HG03565 (cell line): ENCODE measurements at regions not wholly inside any gene's neighbourhood (a gene's known extent, or its start where the extent isn't known, plus 50 kb on each side); places are given as distances from the start of the nearest gene placed in this dataset.

ENCODE experiments used
- ATAC-seq: cut with Tn5 transposase; IDR thresholded peaks from one replicate; pipeline ENCODE4 v1.9.1; 2021; ENCODE audit warnings: mild to moderate bottlenecking, moderate library complexity; ENCODE audit not compliant: unreplicated experiment

DNA sequence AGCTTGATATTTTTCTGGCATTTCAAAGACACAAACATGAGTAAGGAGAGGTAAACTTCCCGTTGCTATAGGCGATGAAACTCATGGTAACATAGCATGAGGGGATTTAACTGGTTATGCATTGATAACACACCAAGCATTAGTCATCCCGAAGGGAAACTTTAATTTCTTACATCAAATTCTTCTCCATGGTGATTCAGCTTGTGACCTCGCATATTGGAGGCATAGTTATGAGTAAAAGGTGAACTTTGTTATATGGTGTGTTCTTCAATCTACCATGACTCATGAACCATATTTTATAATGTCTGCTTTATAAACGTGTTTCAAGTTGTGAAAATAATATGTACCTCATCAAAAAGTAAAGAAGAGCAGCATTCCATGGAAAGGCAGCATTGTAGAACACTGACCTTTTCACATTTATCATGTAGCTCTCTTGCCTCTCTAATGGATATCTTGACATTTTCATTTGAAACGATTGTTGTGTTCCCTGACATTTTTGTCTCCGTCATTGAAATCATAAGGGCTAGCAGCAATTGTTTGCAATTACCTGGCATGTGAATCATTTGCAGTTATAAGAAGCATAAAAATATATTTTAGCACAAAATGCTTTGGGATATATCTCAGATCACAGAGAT is 491.8 kb downstream of the ANXA1 start:
- ATAC-seq: no peak

- ATAC-seq: no peak
Observed at GRCh38 chr9:73647560-73647959, 495.9 kb downstream of the ANXA1 start.

DNA sequence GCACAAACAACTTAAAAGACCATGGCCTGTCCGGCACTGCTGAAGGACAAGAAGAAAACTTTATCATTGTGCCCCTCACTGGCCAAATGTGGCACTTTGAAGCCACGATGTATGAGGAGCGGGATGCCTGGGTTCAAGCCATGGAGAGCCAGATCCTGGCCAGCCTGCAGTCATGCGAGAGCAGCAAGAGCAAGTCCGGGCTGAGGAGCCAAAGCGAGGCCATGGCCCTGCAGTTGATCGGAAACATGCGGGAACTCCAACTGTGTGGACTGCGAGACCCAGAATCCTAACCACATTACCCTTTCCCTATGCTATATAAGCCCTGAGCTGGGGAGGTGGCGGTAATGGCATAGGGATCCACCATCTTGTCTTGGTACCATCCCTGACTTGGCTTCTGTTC is 497.9 kb downstream of the ANXA1 start:
- ATAC-seq: no peak

GRCh38 chr9:73655363-73655762 is 503.7 kb downstream of the ANXA1 start:
- no peak for ATAC-seq

- ATAC-seq: no peak
Observed at GRCh38 chr9:73655831-73656230, 504.2 kb downstream of the ANXA1 start.

GRCh38 chr9:73665253-73665652 is 513.6 kb downstream of the ANXA1 start:
- ATAC-seq: no peak

DNA sequence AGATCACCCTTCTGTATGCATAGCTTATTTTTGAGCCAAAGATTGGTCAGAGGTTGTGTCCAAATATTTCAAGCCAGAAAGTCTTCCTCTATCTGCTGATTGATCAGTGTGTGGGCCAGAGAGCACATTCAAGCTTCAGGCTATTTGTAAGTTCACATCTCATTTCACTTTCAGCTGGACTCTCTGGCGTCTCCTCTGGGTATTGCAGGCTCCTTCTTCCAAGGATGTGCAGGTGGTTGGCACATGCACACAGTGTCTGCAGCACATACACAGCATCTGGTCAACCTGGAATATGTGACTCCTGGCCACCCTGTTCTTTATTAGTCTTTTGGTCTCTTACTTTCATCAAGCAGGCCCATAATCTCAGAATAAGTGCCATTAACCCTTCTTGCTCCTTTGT is 516.1 kb downstream of the ANXA1 start:
- ATAC-seq: no peak

GRCh38 chr9:73680831-73681230 is 529.2 kb downstream of the ANXA1 start:
- no peak for ATAC-seq

DNA sequence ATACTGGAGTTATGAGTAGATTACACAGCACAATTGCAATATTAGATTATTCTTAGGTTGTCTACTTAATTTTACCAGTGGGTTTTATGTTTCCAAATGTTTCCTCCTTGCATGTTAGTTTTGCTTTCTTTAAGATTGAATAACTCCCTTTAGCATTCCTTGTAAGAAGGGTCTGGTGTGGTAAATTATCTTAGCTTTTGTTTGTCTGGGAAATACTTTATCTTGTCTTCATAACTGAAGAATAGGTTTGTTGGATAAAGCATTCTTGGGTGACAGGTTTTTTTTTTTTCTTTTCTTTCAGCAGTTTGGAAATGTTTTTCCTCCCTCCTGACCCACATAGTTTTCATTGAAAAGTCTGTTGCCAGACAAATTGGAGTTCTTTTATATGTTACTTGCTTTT is 531.1 kb downstream of the ANXA1 start:
- no peak for ATAC-seq

DNA sequence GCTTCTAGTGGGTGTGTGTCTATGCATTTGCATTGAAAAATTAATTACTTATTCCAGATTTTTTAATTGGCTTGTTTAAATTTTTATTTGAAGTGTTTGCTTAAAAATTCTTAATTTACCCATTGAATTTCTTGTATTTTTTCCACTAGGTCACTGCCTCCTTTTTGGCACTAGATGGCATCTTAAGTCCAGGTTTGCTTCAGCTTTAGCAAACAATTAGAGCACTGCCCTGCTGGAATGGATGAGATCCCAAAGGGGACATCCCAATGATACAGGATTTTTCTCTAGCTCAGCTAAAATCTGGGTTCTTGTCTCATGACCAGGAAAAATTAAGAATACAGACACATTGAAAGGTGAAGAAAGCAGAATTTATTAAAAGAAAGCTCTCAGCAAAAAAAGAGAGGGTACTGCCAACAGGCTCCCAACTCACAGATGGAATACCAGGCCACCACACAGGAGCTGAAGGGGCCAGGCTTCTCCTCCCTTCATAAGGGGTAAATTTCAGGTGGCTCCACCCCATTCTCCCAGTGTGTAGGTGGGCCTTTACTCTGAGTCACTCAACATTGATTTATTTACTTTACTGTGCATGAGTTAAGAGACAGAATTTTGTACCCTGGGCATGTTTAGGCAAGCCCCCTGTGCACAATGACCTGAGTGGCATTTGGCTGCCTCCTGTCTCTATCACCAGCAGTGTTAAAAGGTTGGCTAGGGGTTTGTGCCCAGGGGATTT is 532.4 kb downstream of the ANXA1 start:
- ATAC-seq: peak; percentile 55

DNA sequence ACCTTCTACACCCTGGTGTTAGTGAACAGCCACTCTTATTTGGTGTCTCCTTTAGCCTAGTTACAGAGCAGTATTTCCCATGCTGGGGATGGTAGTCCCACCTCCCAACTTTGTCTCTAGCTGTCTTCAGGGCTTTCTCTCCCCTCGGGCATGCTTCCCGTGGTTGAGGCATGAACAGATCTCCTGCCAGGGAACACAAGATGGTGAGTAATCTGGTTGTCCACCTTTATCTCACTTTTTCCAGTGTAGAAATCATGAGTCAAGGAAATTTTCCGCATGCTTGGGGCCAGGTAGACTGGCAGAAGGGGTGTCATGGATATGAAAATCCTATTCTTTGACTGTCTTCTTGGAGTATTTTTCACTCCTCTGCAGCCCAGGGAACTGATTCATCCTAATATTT is 532.9 kb downstream of the ANXA1 start:
- ATAC-seq: no peak

- no peak for ATAC-seq
Observed at GRCh38 chr9:73685786-73686185, 534.1 kb downstream of the ANXA1 start.

DNA sequence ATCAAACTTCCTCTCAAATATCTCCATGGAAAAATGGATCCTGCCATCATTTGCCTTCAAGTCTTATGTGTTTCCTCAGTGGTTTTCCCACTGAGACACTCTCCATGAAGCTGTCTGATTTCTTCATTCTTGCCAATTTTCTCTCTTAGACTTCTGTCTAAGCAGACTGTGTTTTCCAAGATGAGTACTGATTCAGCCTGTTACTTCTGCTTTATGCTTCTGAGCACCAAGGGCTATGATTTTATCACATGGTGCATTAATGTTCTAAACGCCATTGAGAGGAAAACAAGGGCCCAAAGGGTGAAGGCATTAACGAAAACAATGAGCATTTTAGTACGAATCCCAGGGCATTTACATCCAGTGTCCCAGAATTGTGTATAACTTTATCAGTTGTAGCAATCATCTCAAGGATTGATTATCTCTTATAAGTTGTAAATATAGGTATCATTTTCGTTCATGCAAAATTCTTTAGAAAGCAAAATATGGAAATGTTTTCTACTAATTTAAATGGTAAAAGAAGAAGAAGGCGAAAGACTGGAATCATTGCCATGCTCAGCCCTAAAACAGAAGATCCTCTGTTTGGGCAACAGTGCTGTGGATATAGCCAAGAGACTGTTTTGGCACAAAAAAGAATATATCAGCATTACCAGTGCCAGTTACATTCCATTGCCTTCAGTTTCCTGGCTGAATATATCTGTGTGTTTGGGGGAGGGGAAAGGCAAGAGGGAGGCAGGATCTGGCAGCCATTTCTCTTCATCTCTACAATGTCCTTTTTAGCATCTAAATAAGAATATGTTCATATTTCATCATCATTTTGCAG is 537.6 kb downstream of the ANXA1 start:
- ATAC-seq: no peak

DNA sequence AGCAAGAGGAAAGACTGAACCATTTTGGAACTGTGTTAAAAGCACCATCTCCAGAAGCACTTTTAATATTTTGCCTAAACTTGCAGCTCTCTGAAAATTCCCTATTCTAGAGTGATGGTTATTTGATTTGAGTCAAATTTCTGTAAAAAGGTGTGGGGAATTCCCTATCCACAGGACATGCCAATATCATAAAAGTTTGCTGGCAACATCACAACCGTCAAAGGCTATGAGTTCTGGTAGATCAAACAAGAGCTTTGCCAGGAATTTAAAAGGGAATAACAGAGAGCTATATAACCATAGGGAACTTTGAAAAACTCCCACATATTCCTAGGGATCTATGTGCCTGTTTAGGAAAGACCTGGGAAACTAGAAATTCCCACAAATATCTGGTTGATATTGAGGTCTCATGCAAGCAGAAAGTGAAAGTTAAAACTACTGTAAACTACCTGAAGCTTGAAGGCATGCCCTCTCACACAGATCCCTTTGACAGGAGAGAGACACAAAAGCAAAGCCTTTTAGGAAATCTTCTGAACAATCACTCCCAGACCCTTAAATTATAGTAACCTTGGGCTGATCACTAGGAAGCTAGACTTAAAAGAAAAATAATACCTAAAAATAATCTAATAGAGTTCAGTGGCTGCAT is 549.9 kb downstream of the ANXA1 start:
- ATAC-seq: no peak

DNA sequence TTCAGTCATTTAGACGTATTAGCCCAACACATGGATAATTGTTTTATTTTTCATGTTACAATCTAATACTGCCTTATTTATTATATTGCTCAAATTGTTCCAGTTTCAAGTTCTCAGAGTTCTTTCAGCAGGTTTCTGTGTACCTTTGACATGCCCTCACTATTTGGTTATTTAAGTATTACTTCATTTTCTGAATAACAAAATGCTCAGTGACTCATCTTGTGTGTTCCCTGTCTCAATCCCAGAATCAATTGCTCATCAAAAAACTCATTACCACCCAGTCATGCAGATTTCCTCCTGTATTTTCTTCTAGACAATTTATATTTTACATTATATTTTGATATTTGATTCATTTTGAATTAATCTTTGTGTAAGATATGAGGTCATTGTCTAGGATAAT is 562.6 kb downstream of the ANXA1 start:
- ATAC-seq: no peak

- no peak for ATAC-seq
Observed at GRCh38 chr9:73715591-73715990, 563.9 kb downstream of the ANXA1 start.

DNA sequence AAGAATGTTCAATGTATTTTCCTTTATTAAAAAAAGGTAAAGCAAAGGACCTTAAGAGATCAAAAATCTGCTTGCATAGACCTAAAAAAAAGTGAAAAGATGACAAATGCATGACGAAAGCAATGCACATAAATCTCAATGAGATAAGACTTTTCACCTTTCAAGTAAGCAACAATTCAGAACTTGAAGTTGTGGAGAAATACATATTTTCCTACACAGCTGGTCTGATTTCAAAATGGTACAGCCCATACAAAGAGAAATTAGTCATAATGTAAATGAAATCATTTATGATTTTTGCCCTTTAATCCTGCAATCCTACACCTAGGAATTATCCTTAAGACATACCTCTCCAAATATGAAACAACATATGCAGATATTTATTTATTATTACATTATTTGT is 568.0 kb downstream of the ANXA1 start:
- ATAC-seq: no peak

DNA sequence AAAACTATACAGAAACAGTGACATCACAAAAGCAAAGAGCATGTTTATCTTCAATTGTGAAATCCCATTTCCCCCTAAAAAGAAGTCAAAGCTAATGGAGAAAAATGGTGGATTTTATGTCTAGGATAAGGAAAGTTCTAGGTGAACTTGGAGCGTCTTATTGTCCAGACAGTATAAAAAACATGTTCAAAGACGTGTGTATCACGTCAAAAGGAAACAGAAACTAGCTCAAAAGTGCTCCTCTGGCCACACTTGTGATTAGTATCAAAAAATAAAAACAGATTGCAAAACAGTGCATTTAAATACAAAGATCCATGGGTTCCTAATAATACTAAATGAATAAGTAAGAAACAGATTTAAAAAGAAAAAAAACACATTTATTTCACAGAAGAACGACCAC is 568.9 kb downstream of the ANXA1 start:
- ATAC-seq: no peak

GRCh38 chr9:73736270-73736669 is 584.6 kb downstream of the ANXA1 start:
- no peak for ATAC-seq

DNA sequence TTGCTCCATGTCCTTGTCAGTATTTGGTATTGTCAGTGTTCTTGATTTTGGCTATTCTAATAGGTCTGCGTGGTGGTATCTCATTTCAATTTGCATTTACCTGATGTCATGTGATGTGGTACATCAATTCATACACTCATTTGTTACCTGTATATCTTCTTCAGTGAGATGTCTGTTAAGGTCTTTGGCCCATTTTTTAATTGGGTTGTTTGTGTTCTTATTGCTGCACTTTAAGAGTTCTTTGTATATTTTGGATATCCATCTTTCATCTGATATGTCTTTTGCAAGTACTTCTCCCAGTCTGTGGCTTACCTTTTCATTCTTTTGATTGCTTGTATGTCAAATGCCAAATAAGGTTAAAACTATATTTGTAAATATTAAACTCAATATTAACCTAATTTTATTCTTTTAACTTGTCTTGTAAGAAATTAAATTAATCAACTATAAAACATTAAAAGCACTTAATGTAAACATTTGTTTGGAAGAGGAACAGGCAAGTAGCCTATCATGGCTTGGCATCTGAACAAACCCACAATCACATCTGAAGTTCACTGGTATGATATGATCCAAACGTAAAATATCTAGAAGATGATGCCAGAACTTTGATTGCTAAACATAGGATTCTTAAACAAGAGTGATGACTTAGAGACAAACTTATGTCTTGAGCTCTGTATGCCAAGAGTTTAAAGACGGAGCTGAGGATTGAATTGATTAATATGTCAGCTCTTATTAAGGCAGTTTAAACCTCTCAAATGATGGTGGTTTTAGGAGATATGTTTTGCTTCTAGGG is 587.3 kb downstream of the ANXA1 start:
- ATAC-seq: no peak

- no peak for ATAC-seq
Observed at GRCh38 chr9:73741316-73741715, 589.7 kb downstream of the ANXA1 start.
